SK-N-SH treated with all-trans-retinoic acid at 6 μM for 48 hours (cell line): ENCODE measurements at regions not wholly inside any gene's neighbourhood (a gene's known extent, or its start where the extent isn't known, plus 50 kb on each side); places are given as distances from the start of the nearest gene placed in this dataset.

ENCODE experiments used
- PPARA ChIP-seq: fragments of 250-450 bp; sonication (Bioruptor Pico); IDR thresholded peaks from 2 replicates; pipeline ENCODE4 v1.5.0; 2020; ENCODE audit warnings: mild to moderate bottlenecking, borderline replicate concordance
- SNAI2 ChIP-seq: fragments of 250-450 bp; sonication (Bioruptor Pico); IDR thresholded peaks from 2 replicates; pipeline ENCODE4 v1.5.0; 2020; ENCODE audit warnings: mild to moderate bottlenecking, moderate library complexity
- TCF4 ChIP-seq: fragments of 250-450 bp; sonication (Bioruptor Pico); IDR thresholded peaks from 2 replicates; pipeline ENCODE4 v1.8.0; 2021; ENCODE audit warnings: mild to moderate bottlenecking, moderate library complexity, borderline replicate concordance
- ZFP30 ChIP-seq: fragments of 450-650 bp; formaldehyde crosslinking; IDR thresholded peaks from 2 replicates; pipeline ENCODE4 v1.5.0; 2022; ENCODE audit warnings: mild to moderate bottlenecking, moderate library complexity
- ZNF565 ChIP-seq: fragments of 450-650 bp; formaldehyde crosslinking; conservative IDR thresholded peaks from 2 replicates; pipeline ENCODE4 v1.5.0; 2020; ENCODE audit warnings: low read depth, mild to moderate bottlenecking, moderate library complexity
- ZNF70 ChIP-seq: fragments of 450-650 bp; formaldehyde crosslinking; IDR thresholded peaks from 2 replicates; pipeline ENCODE4 v1.5.0; 2020; ENCODE audit warnings: mild to moderate bottlenecking, moderate library complexity
- TF ChIP-seq, protein P1 (sequence below): fragments of 250-450 bp; sonication (Bioruptor Pico); IDR thresholded peaks from 2 replicates; pipeline ENCODE4 v1.8.0; 2020; ENCODE audit warnings: mild to moderate bottlenecking, moderate library complexity, borderline replicate concordance
- TF ChIP-seq, protein P2 (sequence below): fragments of 250-450 bp; sonication (Bioruptor Pico); IDR thresholded peaks from 2 replicates; pipeline ENCODE4 v1.8.0; 2021; ENCODE audit warnings: low read depth, mild to moderate bottlenecking, moderate library complexity, borderline replicate concordance
- TF ChIP-seq, protein P3 (sequence below): fragments of 250-450 bp; sonication (Bioruptor Pico); IDR thresholded peaks from 2 replicates; pipeline ENCODE4 v1.5.1; 2021; ENCODE audit warnings: mild to moderate bottlenecking, moderate library complexity

DNA sequence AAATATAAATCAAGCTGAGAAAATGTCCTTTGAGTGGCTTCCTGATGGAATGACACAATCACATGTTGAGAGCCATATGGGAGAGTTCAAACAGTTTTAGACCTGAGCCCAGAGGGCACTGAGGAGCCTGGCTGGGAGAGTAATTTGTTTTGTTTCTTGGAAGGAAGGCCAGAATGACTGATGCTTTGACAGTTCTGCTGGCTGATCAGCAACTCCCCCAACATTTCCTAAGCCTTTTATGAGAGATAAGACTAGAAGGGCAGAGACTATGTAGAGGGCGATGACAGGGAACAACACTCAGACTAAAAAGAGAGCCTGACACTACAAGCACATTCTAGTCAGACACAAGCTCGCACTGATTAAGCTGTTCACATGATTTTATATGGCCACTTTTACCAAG, 169.2 kb downstream of the COX7C start:
- TF ChIP-seq ZNF70 (CRISPR knock-in tag) (no peak), SNAI2 (CRISPR knock-in tag) (no peak), PPARA (CRISPR knock-in tag) (no peak), TCF4 (CRISPR knock-in tag) (no peak), ZNF565 (CRISPR knock-in tag) (no peak), ZFP30 (no peak)
- TF ChIP-seq, protein P1, sequence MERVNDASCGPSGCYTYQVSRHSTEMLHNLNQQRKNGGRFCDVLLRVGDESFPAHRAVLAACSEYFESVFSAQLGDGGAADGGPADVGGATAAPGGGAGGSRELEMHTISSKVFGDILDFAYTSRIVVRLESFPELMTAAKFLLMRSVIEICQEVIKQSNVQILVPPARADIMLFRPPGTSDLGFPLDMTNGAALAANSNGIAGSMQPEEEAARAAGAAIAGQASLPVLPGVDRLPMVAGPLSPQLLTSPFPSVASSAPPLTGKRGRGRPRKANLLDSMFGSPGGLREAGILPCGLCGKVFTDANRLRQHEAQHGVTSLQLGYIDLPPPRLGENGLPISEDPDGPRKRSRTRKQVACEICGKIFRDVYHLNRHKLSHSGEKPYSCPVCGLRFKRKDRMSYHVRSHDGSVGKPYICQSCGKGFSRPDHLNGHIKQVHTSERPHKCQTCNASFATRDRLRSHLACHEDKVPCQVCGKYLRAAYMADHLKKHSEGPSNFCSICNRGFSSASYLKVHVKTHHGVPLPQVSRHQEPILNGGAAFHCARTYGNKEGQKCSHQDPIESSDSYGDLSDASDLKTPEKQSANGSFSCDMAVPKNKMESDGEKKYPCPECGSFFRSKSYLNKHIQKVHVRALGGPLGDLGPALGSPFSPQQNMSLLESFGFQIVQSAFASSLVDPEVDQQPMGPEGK = no peak
- TF ChIP-seq, protein P2, sequence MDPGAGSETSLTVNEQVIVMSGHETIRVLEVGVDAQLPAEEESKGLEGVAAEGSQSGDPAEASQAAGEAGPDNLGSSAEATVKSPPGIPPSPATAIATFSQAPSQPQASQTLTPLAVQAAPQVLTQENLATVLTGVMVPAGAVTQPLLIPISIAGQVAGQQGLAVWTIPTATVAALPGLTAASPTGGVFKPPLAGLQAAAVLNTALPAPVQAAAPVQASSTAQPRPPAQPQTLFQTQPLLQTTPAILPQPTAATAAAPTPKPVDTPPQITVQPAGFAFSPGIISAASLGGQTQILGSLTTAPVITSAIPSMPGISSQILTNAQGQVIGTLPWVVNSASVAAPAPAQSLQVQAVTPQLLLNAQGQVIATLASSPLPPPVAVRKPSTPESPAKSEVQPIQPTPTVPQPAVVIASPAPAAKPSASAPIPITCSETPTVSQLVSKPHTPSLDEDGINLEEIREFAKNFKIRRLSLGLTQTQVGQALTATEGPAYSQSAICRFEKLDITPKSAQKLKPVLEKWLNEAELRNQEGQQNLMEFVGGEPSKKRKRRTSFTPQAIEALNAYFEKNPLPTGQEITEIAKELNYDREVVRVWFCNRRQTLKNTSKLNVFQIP (CRISPR knock-in tag) = no peak
- TF ChIP-seq, protein P3, sequence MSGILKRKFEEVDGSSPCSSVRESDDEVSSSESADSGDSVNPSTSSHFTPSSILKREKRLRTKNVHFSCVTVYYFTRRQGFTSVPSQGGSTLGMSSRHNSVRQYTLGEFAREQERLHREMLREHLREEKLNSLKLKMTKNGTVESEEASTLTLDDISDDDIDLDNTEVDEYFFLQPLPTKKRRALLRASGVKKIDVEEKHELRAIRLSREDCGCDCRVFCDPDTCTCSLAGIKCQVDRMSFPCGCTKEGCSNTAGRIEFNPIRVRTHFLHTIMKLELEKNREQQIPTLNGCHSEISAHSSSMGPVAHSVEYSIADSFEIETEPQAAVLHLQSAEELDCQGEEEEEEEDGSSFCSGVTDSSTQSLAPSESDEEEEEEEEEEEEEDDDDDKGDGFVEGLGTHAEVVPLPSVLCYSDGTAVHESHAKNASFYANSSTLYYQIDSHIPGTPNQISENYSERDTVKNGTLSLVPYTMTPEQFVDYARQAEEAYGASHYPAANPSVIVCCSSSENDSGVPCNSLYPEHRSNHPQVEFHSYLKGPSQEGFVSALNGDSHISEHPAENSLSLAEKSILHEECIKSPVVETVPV (CRISPR knock-in tag) = no peak
